Smooth muscle cell (in vitro differentiated cells): ENCODE measurements at regions not wholly inside any gene's neighbourhood (a gene's known extent, or its start where the extent isn't known, plus 50 kb on each side); places are given as distances from the start of the nearest gene placed in this dataset.

Experiments
- DNase-seq: peaks from one replicate; lab custom pipeline; 2025; ENCODE audit not compliant: unreplicated experiment; lab: John Stamatoyannopoulos, UW
- H2AFZ ChIP-seq: fragments of 200-600 bp; sonication (generic); 2 replicates; pipeline ENCODE4 v1.6.0; 2016; ENCODE audit warnings: antibody characterized with exemption, low read depth, mild to moderate bottlenecking
- H3F3A ChIP-seq: fragments of 200-600 bp; sonication (generic); 2 replicates; pipeline ENCODE4 v1.6.0; 2017; ENCODE audit warnings: antibody characterized with exemption, low read depth
- H3K27ac ChIP-seq: fragments of 200-600 bp; sonication (generic); 2 replicates; pipeline ENCODE4 v1.5.1; 2016; ENCODE audit warnings: low read depth, mild to moderate bottlenecking
- H3K27me3 ChIP-seq: fragments of 200-600 bp; sonication (generic); 2 replicates; pipeline ENCODE4 v1.6.1; 2016; ENCODE audit warnings: low read depth, mild to moderate bottlenecking
- H3K36me3 ChIP-seq: fragments of 200-600 bp; sonication (generic); 2 replicates; pipeline ENCODE4 v1.5.1; 2016; ENCODE audit warnings: low read depth
- H3K4me1 ChIP-seq: fragments of 200-600 bp; sonication (generic); 2 replicates; pipeline ENCODE4 v1.5.1; 2016; ENCODE audit warnings: low read depth
- H3K4me2 ChIP-seq: fragments of 200-600 bp; sonication (generic); 2 replicates; pipeline ENCODE4 v1.6.0; 2016; ENCODE audit warnings: mild to moderate bottlenecking
- H3K4me3 ChIP-seq: fragments of 200-600 bp; sonication (generic); 2 replicates; pipeline ENCODE4 v1.5.1; 2016; ENCODE audit warnings: mild to moderate bottlenecking
- H3K79me2 ChIP-seq: fragments of 200-600 bp; sonication (generic); 2 replicates; pipeline ENCODE4 v1.6.0; 2016; ENCODE audit warnings: low read depth, mild to moderate bottlenecking
- H3K9ac ChIP-seq: fragments of 200-600 bp; sonication (generic); 2 replicates; pipeline ENCODE4 v1.6.0; 2016; ENCODE audit warnings: low read depth
- H3K9me3 ChIP-seq: fragments of 200-600 bp; sonication (generic); replicated peaks from 2 replicates; pipeline ENCODE4 v1.5.1; 2016; ENCODE audit warnings: low read depth
- H4K20me1 ChIP-seq: fragments of 200-600 bp; sonication (generic); 2 replicates; pipeline ENCODE4 v1.6.0; 2016; ENCODE audit warnings: low read depth
- CTCF ChIP-seq: fragments of 200-600 bp; sonication (generic); IDR thresholded peaks from 2 replicates; pipeline ENCODE4 v1.5.1; 2017; ENCODE audit warnings: borderline replicate concordance, mild to moderate bottlenecking, antibody characterized with exemption; ENCODE audit not compliant: insufficient read depth, poor library complexity, severe bottlenecking
- WGBS: methylation state at CpG from one replicate; pipeline ENCODE4 v1.1.7; 2016; ENCODE audit warnings: low lambda C conversion rate; 5-methylcytosine and 5-hydroxymethylcytosine counted together

DNA sequence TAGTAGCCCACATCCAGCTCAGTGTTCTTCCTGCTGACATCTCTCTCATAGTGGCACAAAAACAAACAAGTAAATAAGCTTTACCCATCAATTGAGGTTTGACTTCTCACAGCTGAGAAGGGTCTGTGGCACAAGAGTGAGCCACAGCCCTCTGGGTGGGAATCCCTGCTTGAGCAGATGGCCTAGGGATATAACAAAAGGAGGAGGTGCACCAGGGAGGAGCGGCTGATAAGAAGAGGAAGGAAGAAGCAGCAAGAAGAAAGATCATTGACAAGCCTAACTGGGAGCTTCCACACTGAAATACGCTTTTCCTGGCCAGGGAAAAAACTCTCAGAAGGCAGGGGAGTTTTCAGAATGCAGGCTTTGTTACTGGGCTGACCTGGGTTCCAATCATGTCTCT lies 279.8 kb downstream of the UACA start:
- WGBS = 93% methylated on average over 2 of the region's 2 CpGs
- no peak overlapping the region for H3K27ac ChIP-seq

GRCh38 chr15:70480196-70480856 lies 283.0 kb downstream of the UACA start:
- Histone ChIP-seq H3K36me3 (no peaks in the 10 kb centered on the region), H4K20me1 (no peaks in the 10 kb centered on the region), H3K9ac (no peak overlapping the region), H3K4me1 (no peaks in the 10 kb centered on the region), H3F3A (no peaks in the 10 kb centered on the region), H3K79me2 (no peaks in the 10 kb centered on the region), H3K9me3 (no peaks in the 10 kb centered on the region), H3K4me2 (no peak overlapping the region), H3K27me3 (peaks cover 6% of the 10 kb centered on the region), H3K4me3 (no peak overlapping the region), H3K27ac (no peak overlapping the region), H2AFZ (no peak overlapping the region)
- WGBS = 87% methylated on average over 7 of the region's 7 CpGs
- no peak for TF ChIP-seq CTCF
- no peak for DNase-seq

More for the DNA sequence above, 279.8 kb downstream of the UACA start:
- H3K27me3 ChIP-seq = peaks cover 6% of the 10 kb centered on the region
- H3K9ac ChIP-seq = no peak overlapping the region
- no peak overlapping the region for H3K4me2 ChIP-seq
- no peaks in the 10 kb centered on the region for H3K36me3 ChIP-seq
- H3F3A ChIP-seq = no peaks in the 10 kb centered on the region
- DNase-seq = no peak
- no peaks in the 10 kb centered on the region for H3K79me2 ChIP-seq
- H3K4me3 ChIP-seq = no peak overlapping the region
- H3K9me3 ChIP-seq = no peaks in the 10 kb centered on the region
- H4K20me1 ChIP-seq = no peaks in the 10 kb centered on the region
- no peak overlapping the region for H2AFZ ChIP-seq
- no peaks in the 10 kb centered on the region for H3K4me1 ChIP-seq
- TF ChIP-seq CTCF = no peak

DNA sequence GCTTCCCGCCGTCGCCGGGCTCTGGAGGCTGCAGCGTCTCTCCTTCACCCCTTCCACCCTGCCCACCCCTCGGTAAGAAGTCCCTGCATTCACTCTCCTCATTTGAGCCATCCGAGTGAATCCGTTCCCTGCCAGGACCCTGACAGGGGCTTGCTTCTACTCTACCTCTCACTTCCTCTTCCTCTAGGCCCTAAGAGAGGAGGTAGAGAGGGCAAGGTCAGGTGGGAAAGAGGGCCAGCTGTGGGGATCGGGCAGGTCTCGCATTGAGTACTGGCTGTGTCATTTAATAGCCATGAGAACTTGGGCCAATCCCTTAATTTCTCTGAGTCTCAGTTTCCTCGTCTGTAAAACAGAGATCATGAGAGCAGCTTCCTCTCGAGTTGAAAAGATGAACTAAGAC lies 283.6 kb downstream of the UACA start:
- H3K4me2 ChIP-seq = no peak overlapping the region
- H3K27ac ChIP-seq = no peak overlapping the region
- peaks cover 6% of the 10 kb centered on the region for H3K27me3 ChIP-seq
- H3K9me3 ChIP-seq = no peaks in the 10 kb centered on the region
- no peaks in the 10 kb centered on the region for H3K36me3 ChIP-seq
- WGBS = 93% methylated on average over 12 of the region's 12 CpGs
- no peaks in the 10 kb centered on the region for H3K79me2 ChIP-seq
- no peak overlapping the region for H2AFZ ChIP-seq
- H3K4me3 ChIP-seq = no peak overlapping the region
- H3K9ac ChIP-seq = no peak overlapping the region
- no peaks in the 10 kb centered on the region for H3K4me1 ChIP-seq
- H3F3A ChIP-seq = no peaks in the 10 kb centered on the region
- TF ChIP-seq CTCF = no peak
- H4K20me1 ChIP-seq = no peaks in the 10 kb centered on the region
- no peak for DNase-seq

- Histone ChIP-seq H3K4me3 (no peak overlapping the region), H2AFZ (no peak overlapping the region), H3K27ac (no peak overlapping the region), H3K9ac (no peak overlapping the region), H4K20me1 (no peaks in the 10 kb centered on the region), H3F3A (no peaks in the 10 kb centered on the region), H3K9me3 (no peaks in the 10 kb centered on the region), H3K79me2 (no peaks in the 10 kb centered on the region), H3K4me2 (no peak overlapping the region), H3K36me3 (no peaks in the 10 kb centered on the region), H3K4me1 (no peaks in the 10 kb centered on the region), H3K27me3 (peaks cover 6% of the 10 kb centered on the region)
- DNase-seq = no peak
- 99% methylated on average over 8 of the region's 8 CpGs for WGBS
- TF ChIP-seq CTCF = no peak
Measured at GRCh38 chr15:70479056-70479455, 284.3 kb downstream of the UACA start.
